Skin epidermis (tissue), 12 donors: ENCODE measurements at regions not wholly inside any gene's neighbourhood (a gene's known extent, or its start where the extent isn't known, plus 50 kb on each side); places are given as distances from the start of the nearest gene placed in this dataset.

ENCODE experiments used
- H3K27ac ChIP-seq, 21 experiments: fragments of 200-600 bp; sonication (generic) in 11 of 21; one replicate each; pipeline ENCODE4 v1.5.0; 2020; ENCODE audit warnings: mild to moderate bottlenecking in 3 of 21, inconsistent platforms in 2 of 21, moderate library complexity in 2 of 21
- H3K4me3 ChIP-seq, 7 experiments: fragments of 200-600 bp; sonication (generic) in 2 of 7; one replicate each; pipeline ENCODE4 v1.5.0; 2020; ENCODE audit warnings: inconsistent platforms in 2 of 7, mild to moderate bottlenecking in 2 of 7, moderate library complexity in 1 of 7

DNA sequence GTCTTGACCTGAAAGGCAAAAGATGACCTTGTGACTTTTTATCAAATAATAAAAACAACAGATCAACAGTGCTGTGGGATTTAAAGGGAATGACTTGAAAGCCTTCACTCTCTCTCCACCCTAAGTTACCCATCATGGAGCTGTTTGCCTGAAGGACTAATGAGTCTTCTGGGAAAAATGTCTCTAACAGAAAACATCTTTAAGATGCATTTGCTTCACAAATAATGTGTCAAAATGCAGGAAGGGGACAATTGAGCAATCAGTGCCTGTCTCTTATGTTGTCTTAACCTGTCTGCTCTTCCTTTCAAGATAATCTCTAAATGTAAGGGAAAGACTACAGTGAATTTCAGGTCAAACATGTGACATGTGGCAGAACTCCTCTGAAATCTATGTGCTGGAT lies 766.6 kb downstream of the PDHA2 start:
- H3K27ac ChIP-seq: no peak overlapping the region
- no peak overlapping the region for H3K4me3 ChIP-seq

- H3K4me3 ChIP-seq: no peak overlapping the region
These were observed 786.1 kb downstream of the PDHA2 start for GRCh38 chr4:96626023-96626422.

GRCh38 chr4:96630839-96631238 lies 790.9 kb downstream of the PDHA2 start:
- Histone ChIP-seq H3K4me3 (no peak overlapping the region), H3K27ac (no peak overlapping the region)

More at GRCh38 chr4:96626023-96626422, 786.1 kb downstream of the PDHA2 start:
- H3K27ac ChIP-seq: no peak overlapping the region

DNA sequence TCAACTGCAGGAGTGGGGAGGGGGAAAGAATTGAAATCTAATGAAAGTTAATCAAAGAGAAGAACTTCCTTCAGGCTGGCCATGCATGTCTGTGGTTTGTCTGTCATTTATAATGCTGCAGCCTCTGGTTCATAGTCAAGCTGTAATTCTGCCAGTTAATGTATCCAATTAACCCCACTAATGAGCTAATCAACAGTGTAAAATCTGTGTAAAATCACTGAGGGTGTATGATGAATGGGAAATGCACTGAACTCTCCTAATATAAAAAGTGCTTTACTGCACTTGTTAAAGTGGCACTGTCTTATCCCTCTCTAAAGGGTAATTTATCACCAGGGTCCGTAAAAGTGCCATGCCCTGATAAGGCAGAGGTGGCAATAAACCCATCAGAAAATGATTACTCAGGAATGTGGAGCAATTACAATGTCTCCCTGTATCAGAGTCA lies 798.1 kb downstream of the PDHA2 start:
- Histone ChIP-seq H3K27ac (no peak overlapping the region), H3K4me3 (no peak overlapping the region)

GRCh38 chr4:96639932-96640331 lies 800.0 kb downstream of the PDHA2 start:
- Histone ChIP-seq H3K4me3 (no peak overlapping the region), H3K27ac (no peak overlapping the region)

GRCh38 chr4:96642490-96642889 lies 802.6 kb downstream of the PDHA2 start:
- no peak overlapping the region for H3K27ac ChIP-seq
- no peak overlapping the region for H3K4me3 ChIP-seq

GRCh38 chr4:96646146-96646545 lies 806.3 kb downstream of the PDHA2 start:
- no peak overlapping the region for H3K27ac ChIP-seq
- H3K4me3 ChIP-seq: no peak overlapping the region

- H3K27ac ChIP-seq: no peak overlapping the region
- H3K4me3 ChIP-seq: no peak overlapping the region
These were observed 809.6 kb downstream of the PDHA2 start for GRCh38 chr4:96649536-96649935.

DNA sequence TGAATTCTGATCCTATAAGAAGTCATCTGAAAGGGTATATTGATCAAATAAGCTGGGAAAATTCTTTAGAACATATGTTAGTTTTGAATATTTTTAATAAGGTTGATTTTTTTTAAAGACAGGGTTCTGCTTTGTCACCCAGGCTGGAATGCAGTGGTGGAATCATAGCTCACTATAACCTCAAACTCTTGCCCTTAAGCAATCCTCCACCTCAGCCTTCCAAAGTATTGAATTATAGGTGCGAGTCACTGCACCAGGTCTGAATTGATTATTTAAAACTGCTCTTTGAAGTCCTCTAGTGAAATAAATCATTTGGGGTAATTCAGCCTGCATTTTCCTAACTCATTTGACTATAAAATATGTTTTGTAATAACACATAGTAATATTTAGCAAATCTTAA lies 812.3 kb downstream of the PDHA2 start:
- Histone ChIP-seq H3K4me3 (no peak overlapping the region), H3K27ac (no peak overlapping the region)

- Histone ChIP-seq H3K27ac (no peak overlapping the region), H3K4me3 (no peak overlapping the region)
These were observed 812.9 kb downstream of the PDHA2 start for GRCh38 chr4:96652821-96653220.

DNA sequence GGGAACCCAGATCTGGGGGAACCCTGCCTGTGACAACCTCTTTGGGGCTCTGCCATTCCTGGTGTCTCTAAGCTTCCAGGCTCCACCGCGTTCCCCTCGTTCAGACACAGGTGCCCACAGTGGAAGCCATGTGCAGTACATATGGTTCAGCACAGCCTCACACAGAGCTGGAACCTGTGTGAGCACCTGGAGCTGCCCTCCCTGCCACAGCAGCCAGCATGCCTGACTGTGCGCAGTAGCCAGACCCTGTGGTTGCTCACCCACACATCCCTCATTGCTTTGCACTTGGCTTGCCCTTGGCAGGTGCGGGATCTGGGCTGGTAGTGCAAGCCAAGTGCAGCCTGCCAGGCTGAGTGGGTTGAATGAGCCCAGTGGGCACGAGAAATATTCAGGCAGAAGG lies 814.2 kb downstream of the PDHA2 start:
- Histone ChIP-seq H3K27ac (no peak overlapping the region), H3K4me3 (no peak overlapping the region)

DNA sequence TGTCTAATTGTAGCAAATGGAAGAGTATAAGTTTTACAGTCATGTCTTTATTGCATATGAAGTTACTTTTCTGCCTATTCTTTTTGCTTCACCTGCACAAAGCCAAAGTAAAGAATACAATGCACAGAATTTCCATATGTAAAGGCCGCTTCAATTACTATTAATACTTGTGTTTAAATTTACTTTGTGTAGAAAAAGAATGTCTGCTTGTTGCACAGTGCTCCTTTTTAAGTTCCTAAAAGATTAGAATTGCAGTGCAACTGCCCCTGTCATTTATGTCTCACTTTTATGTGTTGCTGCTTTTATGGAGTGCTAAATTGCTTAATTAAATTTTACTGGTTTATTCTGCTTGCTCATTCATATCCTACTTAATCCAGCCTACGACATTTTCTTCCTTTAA lies 830.5 kb downstream of the PDHA2 start:
- no peak overlapping the region for H3K4me3 ChIP-seq
- no peak overlapping the region for H3K27ac ChIP-seq

DNA sequence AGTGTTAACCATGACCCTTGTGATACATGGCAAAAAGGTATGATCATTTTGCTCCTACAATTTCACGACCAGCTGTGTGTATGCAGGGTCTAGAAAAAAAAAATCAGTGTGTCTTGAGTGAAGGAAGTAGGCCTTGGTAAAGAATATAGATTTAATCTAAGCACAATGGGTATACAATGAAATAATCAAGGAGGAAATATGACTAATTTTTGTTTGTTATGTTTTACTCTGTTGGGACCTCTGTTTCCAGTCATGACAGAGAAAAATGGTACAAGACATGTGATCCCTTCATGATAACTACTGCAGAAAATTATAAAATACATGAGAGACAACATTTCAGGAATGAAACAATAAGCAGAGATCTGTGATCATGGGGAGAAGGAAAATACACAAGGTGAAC lies 835.5 kb downstream of the PDHA2 start:
- no peak overlapping the region for H3K4me3 ChIP-seq

DNA sequence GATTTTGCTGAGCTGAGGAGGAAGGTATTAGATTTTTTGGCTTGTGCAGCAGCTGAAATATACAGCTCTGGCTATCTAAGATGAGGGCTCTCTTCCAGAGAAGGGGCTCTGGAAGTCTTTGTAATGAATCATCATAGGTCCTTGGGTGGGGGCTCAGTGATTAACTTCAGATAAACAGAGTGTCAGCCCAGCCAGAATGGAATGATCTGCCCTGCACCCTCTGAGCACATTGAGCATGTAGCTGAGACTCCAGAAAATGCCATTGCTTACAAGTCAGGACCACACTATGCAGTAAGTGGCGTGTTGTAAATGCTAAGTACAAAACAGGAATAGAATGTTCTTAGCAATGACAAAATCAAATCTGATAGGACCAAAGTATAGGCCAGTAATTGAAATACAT lies 836.0 kb downstream of the PDHA2 start:
- H3K27ac ChIP-seq: no peak overlapping the region
- H3K4me3 ChIP-seq: no peak overlapping the region

More for the DNA sequence above, 835.5 kb downstream of the PDHA2 start:
- no peak overlapping the region for H3K27ac ChIP-seq

DNA sequence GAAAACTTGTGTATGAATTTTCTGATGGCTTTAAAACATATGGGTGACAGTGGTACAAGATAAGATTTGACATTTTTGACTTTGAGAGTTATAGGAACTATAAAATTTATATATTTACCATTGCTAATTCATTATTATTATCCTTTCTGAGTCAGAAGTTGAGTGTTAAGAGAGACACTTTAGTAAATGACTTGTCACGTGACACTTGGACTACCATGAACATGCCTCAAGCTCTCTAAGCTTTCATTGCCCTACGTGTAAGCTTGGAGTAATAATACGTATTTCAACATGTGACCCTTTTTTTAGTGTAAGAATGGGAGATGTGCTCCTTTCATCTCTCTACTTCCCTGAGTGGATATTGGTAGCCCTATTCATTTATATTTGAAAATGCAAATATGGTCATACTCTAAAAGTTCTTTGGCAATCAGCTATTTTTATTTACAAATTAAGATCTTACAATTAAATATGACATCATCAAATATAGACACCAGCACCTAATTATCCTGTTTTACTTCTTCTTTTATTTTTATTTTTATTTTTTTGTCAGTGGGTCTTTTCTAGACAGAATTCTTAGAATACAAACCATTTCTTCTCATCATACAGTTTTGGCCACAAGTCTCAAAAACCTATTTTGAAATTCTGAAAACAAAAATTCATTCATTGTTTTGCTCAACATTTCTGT lies 837.0 kb downstream of the PDHA2 start:
- Histone ChIP-seq H3K27ac (no peak overlapping the region), H3K4me3 (no peak overlapping the region)

- Histone ChIP-seq H3K27ac (no peak overlapping the region), H3K4me3 (no peak overlapping the region)
These were observed 837.6 kb downstream of the PDHA2 start for GRCh38 chr4:96677499-96677898.

DNA sequence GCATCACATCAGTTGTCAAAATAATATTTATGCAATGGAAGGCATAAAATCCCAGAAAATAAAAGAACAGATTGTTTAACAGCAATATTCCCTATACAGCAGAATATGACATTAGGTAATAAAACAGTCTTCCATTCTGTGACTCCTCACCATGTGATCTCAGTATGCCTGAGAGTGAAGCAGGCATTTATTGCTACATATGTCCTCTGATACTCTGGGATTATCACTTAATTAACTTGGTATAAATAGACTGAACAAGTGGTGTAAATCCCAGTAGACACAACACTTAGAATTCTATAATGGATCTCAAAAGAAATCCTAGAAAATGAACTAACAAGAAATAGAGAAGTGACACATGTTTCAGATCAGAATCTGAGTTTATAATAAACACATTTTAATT lies 841.3 kb downstream of the PDHA2 start:
- Histone ChIP-seq H3K27ac (no peak overlapping the region), H3K4me3 (no peak overlapping the region)

GRCh38 chr4:96685691-96686090 lies 845.8 kb downstream of the PDHA2 start:
- Histone ChIP-seq H3K4me3 (no peak overlapping the region), H3K27ac (no peak overlapping the region)

DNA sequence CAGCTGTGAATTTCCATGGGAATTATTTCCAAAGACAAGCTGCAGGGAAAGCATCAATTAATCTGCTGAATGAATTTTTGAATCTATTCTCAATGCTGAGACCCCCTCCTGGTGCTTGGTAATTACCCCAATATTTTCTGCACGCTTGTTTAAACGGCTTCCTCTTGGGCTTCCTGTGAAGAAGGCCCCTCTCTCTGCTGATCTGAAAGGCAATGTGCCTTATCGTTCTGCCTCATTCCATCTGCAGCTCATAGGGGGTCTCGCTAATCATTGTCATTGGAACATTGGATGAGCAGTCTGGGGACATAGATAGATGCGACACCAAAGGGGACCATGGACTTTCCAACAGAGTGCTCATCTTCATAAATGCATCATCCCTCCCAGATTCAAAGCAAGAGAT lies 851.6 kb downstream of the PDHA2 start:
- no peak overlapping the region for H3K4me3 ChIP-seq
- H3K27ac ChIP-seq: no peak overlapping the region

GRCh38 chr4:96698831-96699230 lies 858.9 kb downstream of the PDHA2 start:
- no peak overlapping the region for H3K27ac ChIP-seq
- H3K4me3 ChIP-seq: no peak overlapping the region

DNA sequence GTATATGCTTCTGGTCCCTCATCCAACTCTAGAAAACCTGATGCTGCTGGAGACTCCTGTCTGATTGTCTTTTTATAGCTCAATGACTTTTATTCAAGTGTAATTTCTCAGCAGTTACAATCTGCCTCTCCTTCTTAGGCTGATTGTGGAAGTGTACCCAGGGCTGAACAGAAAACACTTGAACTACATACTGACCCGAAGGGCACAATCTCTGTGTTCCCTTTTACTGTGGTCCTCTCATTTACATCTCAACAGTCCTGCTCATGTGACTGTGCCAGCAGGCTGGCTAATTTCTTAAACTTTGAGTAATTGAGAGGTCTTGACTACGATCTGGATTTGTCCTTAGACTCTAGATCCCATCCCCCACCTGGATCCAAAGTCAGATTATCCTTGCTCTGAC lies 863.4 kb downstream of the PDHA2 start:
- no peak overlapping the region for H3K4me3 ChIP-seq

GRCh38 chr4:96708766-96709165 lies 868.9 kb downstream of the PDHA2 start:
- no peak overlapping the region for H3K4me3 ChIP-seq
- H3K27ac ChIP-seq: no peak overlapping the region

More for the DNA sequence above, 863.4 kb downstream of the PDHA2 start:
- no peak overlapping the region for H3K27ac ChIP-seq
